ENCODE measurements at regions not wholly inside any gene's neighbourhood (a gene's known extent, or its start where the extent isn't known, plus 50 kb on each side); places are given as distances from the start of the nearest gene placed in this dataset.
"Not testable (repeated sequence)": the region's sequence is repeated elsewhere in the genome, so short reads cannot be mapped to it uniquely, and the experiment has no call there.

DNA sequence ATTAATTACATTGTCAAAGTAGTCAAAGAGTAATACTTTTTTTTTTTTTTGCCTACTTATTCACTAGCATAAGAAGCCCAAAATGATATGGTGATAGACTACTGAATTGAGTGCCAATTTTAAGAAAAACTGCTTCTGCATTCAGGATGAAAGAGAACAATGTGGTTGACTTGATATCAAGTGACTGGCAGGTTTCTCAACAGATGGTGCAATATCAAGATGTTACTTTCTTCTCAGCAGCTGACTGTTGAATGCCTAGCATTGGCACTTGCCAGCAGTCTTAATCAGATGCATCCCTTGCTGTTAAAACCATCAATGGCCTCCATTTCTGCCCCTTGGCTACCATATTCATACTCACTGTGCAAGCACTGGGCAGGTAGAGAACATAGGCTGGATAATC lies 863.2 kb downstream of the GBE1 start:
- no peak for DNase-seq

DNA sequence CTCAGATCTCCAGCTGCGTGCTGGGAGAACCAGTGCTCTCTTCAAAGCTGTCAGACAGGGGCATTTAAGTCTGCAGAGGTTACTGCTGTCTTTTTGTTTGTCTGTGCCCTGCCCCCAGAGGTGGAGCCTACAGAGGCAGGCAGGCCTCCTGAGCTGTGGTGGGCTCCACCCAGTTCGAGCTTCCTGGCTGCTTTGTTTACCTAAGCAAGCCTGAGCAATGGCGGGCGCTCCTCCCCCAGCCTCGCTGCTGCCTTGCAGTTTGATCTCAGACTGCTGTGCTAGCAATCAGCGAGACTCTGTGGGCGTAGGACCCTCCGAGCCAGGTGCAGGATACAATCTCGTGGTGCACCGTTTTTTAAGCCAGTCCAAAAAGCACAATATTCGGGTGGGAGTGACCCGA lies 864.4 kb downstream of the GBE1 start:
- not testable (repeated sequence) for DNase-seq

DNA sequence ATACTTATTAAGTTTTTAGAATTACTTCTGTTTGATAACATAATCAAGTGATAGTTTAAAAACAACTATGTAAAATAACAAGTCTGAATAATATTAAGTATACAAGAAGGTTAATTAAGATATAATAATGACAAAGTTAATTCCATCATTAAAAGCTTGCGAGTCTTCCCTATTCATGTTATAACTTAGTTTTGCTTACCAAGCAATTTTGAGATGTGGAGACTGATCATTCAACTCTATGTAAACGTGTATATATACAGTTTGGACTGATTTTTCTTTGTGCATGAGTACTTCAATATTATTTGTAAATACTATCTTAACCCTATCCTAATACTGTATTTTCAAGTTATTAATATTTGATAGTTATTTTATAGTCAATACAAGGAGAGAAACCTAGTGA lies 870.9 kb downstream of the GBE1 start:
- no peak for DNase-seq

DNA sequence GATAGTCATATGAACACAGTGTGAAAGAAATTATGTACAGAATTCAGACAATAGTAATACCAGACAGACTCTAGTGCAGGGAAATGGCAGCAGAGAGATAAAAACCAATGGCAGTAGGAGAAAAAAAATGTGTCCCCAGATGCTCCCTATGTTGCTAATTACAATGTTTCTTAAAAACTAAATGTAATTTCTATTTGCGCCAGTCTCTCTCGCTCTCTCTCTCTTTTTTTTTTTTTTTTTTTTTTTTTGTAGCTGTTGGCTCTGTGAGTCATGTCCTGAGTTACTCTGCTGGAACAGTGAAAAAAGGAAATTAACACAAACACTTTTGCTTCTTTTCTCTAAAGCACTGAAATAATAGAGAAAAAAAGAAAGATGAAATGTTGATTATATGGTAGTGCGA lies 871.9 kb downstream of the GBE1 start:
- DNase-seq, result no peak

DNA sequence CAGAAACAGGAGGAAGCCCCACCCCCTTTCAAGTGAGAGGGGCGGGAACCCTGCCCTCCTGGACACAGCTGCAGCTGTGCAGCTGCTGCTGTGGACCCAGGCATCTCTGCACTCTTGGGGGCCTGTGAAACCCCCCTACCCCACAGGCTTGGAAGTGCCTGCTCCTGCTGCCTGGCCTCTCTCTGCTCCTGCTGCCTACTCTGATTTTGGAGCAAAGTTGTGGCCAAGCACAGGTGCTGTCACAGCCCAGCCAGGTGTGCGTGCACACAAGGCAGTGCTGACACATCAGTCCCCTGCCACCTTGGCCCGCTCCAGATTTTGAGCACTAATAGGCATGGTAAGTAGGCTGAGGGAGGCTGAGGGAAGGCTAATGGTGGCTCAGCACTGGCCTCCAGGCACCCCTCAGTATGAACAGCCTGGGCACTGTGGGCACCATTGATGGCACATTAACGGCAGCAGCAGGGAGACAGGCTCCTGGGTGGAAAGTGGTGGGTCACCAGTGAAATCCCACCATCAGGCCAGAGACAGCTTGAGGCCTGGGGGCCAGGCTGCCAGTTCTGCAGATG lies 890.9 kb downstream of the GBE1 start:
- no peak for DNase-seq

DNA sequence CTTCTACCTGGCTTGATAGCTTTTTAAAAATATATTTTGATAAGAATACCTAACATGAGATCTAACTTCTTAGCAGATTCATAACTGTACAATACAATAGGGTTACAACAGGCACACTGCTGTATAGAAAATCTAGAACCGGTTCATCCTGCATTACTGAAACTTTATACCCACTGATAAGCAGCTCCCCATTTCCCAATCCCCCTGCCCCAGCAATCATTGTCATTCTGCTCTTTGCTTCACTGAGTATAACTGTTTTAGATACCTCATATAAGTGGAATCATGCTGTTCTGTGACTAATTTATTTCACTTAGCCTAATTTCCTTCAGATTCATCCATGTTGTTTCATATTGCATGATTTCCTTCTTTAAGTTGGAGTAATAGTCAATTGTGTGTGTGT lies 906.0 kb downstream of the GBE1 start:
- no peak for DNase-seq

DNA sequence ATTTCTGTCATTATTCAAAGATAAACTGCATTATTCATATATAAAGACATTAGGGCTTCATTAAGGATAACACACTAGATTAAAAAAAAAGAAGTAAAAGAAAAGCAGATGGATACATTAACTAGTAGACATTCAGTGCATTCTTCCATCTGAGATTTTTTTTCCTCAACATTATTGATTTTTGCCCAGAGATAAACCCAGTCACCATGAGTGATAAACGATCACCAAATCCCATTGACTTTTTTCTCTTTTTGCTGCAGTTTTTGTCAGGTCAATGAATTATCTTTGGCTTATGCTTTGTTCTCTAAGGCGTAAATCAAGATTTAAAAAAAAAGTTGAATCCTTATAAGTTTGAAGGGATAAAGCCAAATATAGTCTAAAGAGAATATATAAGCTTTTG lies 925.0 kb downstream of the GBE1 start:
- no peak for DNase-seq

DNA sequence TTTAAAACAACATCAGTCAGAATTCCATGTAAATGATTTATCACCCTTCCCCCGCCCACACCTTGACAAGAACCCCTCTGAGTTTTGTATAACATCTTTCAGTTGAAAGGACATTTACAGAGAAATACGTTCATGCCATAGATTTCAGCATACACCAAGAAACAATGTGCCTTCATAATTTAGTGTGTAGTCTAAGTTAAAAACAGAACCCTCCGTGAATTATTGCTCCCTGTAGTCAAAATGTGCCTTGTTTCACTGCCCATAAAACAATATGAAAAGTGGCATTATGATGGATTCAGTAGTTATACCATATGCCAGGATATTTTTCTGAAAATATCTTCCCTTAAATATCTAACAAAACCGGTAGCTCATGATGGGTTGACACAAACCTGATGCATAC lies 953.9 kb downstream of the GBE1 start:
- no peak for DNase-seq

DNA sequence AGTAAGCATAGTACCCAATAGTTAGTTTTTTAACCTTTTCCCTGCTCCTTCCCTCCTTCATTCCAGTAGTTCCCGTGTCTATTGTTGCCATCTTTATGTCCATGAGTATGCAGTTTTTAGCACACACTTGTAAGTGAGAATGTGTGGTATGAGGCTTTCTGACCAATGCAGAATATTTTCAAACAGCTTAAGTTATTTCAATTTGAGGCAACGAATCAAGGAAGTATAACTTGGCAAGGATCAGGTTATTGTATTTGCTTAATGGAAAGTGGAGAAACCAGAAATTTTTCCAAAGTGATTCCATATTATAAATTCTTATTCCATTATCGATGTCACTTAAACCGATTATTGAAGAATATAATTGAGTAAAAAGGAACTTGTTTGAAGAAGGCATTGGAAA lies 954.8 kb downstream of the GBE1 start:
- no peak for DNase-seq

DNA sequence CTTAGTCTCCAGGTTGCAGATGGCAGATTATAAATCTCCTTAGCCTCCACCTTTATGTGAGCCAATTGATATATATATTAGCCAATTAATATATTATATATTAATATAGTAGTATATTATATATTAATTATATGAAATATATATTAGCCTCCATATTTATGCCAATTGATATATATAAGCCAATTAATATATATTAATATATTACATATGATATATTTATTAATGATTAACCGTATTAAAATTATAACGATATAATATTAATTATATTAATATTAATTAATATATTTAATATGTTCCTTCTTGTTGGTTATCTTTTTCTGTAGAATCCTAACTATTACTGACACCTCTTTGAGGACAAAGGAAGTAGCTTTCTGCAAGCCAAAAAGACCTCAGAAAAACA lies 972.5 kb downstream of the GBE1 start:
- DNase-seq, result no peak

DNA sequence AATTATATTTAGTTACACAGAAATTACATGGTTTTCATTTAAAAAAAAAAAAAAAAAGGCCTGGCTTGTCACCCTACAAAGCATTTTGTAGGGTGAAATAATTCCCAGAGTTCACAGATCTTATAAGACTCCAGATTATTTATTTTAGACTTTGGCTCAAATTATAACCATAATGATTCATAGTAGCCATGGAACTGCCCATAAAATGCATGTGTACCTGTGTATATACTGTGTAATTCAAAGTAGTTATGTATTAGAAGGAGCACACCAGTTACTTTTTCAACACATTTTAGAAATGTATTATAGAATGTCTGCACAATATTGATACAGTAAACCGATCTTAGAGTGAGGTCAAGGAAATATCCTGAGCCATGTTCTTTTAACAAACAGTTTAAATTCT lies 975.6 kb downstream of the GBE1 start:
- DNase-seq, result no peak

DNA sequence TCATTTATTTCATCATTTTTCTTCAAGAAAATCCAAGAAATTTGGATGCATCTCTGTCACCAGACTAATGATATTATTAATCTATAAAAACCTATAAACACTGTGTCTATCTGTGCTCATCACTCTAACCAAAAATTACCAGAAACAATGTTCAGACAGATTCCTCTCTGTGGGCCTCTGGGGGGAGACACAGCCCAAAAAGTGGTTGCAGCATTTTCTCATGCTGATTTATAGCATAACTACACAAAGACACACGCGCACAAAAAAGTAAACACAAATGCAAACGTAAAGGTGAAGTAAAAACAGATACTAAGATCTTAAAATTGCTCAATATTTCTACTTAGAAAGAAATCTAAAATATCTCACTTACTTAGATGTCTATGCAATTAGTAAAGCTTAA lies 976.0 kb downstream of the GBE1 start:
- no peak for DNase-seq

DNA sequence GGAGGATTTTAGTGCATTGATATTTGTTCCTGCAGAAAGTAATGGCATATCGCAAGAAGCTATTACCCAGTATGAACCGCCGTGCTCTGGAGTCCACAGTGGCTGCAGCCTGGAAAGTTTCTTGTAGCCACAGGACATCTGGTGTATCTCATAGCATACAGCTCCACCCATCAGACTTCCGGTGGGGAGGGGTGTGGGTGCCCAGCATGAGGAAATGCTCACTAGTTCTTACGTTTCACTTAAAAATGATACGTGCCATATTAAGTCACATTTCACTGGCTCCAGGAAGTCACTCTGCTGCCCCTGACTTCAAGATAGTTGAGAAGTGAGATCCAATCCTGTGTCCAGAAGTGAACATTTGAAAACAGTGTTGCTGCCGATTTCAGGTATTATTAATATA lies 990.4 kb downstream of the GBE1 start:
- DNase-seq, result no peak

DNA sequence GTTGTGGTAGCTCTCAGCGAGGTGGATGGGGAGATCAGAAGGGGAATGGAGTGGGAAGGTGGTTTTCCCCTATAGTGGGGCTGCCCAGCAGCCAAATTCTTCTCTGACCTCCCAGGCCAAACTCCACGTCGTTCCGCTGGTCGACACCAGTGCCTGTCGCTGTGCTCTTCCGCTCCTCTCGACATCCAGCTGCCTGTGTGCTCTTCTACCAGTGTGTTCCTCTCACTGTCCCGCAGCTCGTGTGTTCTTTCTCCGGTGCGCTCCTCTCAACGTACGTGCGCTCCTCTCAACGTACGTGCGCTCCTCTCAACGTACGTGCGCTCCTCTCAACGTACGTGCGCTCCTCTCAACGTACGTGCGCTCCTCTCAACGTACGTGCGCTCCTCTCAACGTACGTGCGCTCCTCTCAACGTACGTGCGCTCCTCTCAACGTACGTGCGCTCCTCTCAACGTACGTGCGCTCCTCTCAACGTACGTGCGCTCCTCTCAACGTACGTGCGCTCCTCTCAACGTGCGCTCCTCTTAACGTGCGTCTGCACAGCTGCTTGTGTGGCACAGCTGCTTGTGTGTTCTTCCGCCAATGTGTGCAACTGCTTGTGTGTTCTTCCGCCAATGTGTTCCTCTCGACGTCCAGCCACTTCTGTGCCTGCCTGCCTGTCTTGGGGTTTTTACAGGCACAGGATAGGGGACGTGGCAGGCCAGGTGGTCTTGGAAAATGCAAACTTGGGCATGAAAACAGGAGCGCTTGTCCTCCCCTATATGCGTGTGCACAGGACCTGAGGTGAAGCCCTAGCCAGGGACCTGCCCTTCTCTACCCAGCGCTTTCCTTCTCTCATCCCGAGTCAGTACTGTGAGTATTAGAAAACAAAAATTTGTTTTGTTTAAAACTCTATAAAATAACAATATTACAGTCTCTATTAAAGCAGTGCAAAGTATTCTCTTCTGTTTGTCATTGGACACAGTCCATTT lies 991.1 kb downstream of the GBE1 start:
- DNase-seq, result no peak

DNA sequence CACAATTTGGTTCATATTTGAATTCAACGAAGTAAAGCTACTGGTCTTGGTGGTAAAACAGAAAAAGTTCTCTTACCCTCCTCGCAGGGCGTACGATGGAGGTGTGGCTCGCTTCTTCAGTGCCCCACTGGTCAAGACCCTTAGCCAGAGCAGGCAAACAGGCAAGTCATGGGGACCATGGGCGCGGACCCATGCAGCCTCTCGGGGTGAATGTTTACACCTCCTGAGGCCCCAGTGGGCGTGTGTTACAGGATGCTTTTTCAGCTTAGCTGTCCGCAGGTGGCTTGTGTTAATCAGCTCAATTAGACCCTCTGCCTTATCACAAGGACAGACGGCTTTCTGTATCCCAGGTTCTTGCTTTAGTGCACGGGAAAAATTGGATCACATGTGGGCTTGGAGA lies 991.8 kb downstream of the GBE1 start:
- DNase-seq, result no peak

DNA sequence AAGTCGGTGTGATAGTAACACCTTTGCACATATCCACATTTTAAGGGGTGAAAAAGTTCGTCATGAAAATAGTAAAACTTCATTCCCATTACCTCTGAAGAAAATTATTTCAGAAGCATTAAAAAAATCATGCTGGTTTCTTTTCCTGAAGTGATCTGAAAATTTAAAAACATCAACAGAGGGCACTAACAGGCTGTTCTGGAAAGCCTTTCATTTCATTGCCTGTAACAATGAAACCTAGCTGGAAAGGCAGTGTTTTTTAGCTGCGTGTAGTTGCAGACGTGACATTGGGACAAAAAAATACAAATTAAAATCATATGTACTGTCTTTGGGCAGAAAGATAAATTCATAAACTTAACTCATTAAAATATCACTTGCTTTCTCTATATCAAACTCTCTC lies 993.8 kb downstream of the GBE1 start:
- no peak for DNase-seq

DNA sequence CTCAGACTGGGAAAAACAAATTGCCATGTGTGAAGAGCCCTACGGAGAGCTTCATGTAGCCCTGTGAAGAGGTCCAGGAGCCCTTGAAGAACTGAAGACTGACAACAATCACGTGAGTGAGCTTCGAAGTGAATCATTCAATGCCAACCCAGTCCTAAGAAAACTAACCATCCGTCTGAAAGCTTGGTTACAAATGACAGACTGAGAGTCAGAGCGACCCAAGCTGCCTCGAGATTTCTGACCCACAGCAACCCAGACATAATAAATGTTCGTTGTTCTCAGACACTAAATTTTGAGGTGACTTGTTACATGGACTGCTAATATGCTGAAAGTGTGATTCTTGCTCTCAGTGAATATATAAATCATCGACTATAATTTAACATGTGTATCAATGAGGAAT lies 987.2 kb upstream of the ROBO1 start:
- DNase-seq, result no peak

DNA sequence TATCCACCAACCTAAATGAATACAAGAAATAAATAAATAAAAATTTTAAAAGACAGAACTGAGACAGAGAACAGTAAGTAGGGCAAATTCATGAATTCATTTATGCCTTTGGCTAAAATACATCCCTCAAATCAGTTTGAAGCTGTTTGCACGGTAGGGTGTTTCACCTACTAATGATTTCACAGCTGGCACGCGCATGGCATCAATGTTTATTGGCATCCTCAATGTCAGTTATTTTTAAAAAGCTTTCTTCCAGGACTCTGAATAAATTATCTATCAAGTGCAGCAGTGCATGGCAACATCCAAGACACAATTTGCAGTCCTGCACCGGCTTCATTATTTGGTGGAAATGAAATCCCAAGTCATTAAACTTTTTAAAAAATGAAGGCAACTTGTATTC lies 985.2 kb upstream of the ROBO1 start:
- DNase-seq, result no peak

DNA sequence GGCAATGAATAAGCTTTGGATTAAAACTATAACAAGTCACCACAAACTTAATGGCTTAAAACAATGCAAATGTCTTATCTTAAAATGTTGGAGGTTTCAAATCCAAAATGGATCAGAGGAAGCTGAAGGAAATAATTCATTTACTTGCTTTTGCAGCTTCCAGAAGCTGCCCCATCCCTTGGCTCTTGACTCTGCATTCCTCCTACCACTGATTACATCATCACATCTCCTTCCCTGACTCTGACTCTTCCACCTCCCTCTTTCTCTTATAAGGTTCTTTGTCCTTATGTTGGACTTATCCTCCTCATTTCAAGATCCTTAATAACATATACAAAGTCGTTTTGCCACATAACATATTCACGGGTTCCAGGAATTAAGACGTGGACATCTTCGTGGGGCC lies 982.8 kb upstream of the ROBO1 start:
- no peak for DNase-seq

DNA sequence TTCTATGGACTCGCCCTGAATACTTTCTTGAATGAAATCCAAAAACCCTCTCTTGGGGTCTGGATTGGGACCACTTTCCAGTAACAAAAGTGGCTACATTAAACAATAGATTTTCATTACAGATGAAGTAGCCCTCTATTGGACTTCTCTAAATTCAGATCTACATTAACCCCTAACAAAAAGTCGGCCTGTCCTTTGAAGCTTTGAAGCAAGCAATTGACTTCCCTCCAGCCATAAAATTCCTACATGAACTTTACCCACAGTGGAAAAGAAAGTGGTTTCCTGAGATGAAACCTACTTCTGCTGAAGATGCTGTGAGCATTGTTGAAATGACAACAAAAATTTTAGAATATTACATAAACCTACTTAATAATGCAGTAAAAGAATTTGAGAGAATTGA lies 967.1 kb upstream of the ROBO1 start:
- no peak for DNase-seq

DNA sequence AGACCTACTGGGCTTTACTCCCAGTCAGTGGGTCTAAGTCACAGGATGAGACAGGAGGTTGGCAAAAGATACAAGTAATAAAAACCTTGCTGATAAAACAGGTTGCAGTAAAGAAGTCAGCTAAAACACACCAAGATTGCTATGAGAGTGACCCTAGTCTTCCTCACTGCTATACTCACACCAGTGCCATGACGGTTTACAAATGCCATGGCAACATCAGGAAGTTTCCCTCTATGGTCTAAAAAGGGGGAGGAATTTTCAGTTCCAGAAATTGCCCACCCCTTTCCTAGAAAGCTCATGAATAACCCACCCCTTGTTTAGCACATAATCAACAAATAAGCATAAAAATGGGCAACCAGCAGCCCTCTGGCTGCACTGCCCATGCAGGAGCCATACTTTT lies 966.7 kb upstream of the ROBO1 start:
- no peak for DNase-seq

DNA sequence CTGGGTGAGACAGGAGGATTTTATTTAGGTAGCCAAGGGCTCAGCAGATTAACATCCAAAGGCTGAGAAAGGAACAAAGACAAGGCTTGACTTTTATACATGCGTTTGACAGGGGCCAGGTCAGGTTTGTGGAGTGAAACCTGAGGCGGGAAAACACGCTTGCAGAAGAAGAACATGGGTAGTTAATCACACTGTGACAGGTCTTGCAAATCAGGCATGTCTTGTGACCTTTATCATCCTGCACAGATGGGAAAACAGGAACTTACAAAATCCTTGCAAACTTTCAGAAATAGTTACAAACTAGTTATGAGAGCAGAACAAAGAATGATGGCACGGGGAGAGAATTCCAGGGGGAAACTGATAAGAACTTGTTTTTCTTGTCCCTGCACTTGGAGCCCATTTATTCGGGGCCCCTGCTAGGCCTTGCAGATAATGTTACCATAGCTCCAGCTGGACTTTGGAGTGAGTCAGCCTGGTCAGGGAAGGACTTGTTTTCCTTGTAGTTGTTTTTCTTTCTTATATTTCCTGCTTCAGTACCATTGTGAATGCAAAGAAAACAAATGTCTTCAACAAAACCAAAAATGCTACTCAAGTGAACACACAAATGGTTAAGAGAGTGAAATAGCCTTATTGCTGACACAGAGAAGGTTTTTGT lies 965.9 kb upstream of the ROBO1 start:
- DNase-seq, result no peak

DNA sequence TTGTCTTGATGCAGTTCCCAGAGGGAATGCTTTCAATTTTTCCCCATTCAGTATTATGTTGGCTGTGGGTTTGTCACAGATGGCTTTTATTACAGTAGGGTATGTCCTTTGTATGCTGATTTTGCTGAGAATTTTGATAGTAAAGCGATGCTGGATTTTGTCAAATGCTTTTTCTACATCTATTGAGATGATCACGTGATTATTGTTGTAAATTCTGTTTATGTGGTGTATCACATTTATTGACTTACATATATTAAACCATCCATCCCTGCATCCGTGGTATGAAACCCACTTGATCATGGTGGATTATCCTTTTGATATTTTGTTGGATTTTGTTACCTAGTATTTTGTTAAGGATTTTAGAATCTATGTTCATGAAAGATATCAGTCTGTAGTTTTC lies 959.8 kb upstream of the ROBO1 start:
- DNase-seq, result not testable (repeated sequence)

DNA sequence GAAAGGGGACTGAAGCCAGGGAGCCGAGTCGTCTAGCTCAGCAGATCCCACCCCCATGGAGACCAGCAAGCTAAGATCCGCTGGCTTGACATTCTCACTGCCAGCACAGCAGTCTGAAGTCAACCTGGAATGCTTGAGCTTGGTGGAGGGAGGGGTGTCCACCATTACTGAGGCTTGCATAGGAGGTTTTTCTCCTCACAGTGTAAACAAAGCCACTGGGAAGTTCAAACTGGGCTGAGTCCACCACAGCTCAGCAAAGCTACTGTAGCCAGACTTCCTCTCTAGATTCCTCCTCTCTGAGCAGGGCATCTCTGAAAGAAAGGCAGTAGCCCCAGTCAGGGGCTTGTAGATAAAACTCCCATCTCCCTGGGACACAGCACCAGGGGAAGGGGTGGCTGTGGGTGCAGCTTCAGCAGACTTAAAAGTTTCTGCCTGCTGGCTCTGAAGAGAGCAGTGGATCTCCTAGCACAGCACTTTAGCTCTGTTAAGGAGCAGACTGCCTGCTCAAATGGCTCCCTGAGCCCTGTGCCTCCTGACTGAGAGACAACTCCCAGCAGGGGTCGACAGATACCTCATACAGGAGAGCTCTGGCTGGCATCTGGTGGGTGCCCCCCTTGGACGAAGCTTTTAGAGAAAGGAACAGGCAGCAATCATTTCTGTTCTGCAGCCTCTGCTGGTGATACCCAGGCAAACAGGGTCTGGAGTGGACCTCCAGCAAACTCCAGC lies 942.0 kb upstream of the ROBO1 start:
- DNase-seq, result not testable (repeated sequence)
